HCT116 (cell line): ENCODE measurements at regions not wholly inside any gene's neighbourhood (a gene's known extent, or its start where the extent isn't known, plus 50 kb on each side); places are given as distances from the start of the nearest gene placed in this dataset.

Source experiments
- ATAC-seq: fragments of 200-7000 bp; cut with Tn5 transposase; 2 replicates; pipeline ENCODE4 v1.9.1; 2020; ENCODE audit warnings: mild to moderate bottlenecking, moderate library complexity
- BruUV-seq: library from RNA; stranded (reverse); fragments of 400-500 nt; replicated peaks from 2 replicates; lab custom pipeline; 2021; lab: Mats Ljungman, UMichigan
- CTCF ChIA-PET: fragments of 300-600 bp; sonication (Branson Sonifier 250); formaldehyde crosslinking; loops from one replicate; lab custom pipeline; 2021; ENCODE audit warnings: antibody characterized with exemption; lab: Charles Lee
- POLR2A ChIA-PET: fragments of 300-600, 350-600 bp; sonication (Branson Sonifier 250); formaldehyde crosslinking; loops from one replicate; lab custom pipeline; 2021; ENCODE audit warnings: antibody characterized with exemption; lab: Charles Lee
- RAD21 ChIA-PET, 2 experiments: fragments of 300-600 bp; sonication (Branson Sonifier 250); formaldehyde crosslinking; loops; one replicate each; lab custom pipeline; 2023; ENCODE audit warnings: low total read pairs in 2 of 2; ENCODE audit not compliant: uncharacterized antibody in 2 of 2, unreplicated experiment in 2 of 2, low non-redundant PET in 1 of 2; lab: Charles Lee
- DNase-seq: peaks from one replicate; pipeline ENCODE4 v3.0.0-alpha.2; 2010; ENCODE audit warnings: low read depth, low spot score
- H2AFZ ChIP-seq: fragments of 200-600 bp; shearing (Covaris generic), sonication (generic); 2 replicates; pipeline ENCODE4 v1.6.1; 2017; ENCODE audit warnings: low read depth, mixed run types, mixed read lengths, antibody characterized with exemption, low read length; ENCODE audit not compliant: poor library complexity, severe bottlenecking
- H3K27ac ChIP-seq: 2 replicates; pipeline ENCODE4 v1.5.1; 2012; ENCODE audit warnings: low read depth, low read length
- H3K27me3 ChIP-seq: fragments of 200-600 bp; sonication (generic); 2 replicates; pipeline ENCODE4 v1.6.1; 2016; ENCODE audit warnings: mixed run types, low read length, mixed read lengths; ENCODE audit not compliant: insufficient read depth
- H3K36me3 ChIP-seq, 2 experiments: fragments of 200-500 bp in 1 of 2; fragments of 200-600 bp in 1 of 2; sonication (Bioruptor generic) in 1 of 2; sonication (generic) in 1 of 2; 2 replicates each; pipeline versions ENCODE4 v1.5.1 to v1.6.1; 2014 to 2016; ENCODE audit warnings: low read length in 2 of 2, inconsistent platforms in 1 of 2, mixed read lengths in 1 of 2, mixed run types in 1 of 2; ENCODE audit not compliant: insufficient read depth in 2 of 2, control insufficient read depth in 1 of 2
- H3K4me1 ChIP-seq, 2 experiments: fragments of 200-600 bp in 1 of 2; sonication (generic) in 1 of 2; 2 replicates each; pipeline versions ENCODE4 v1.5.1 to v1.6.1; 2012 to 2017; ENCODE audit warnings: low read length in 2 of 2, inconsistent platforms in 1 of 2, mild to moderate bottlenecking in 1 of 2, mixed read lengths in 1 of 2, mixed run types in 1 of 2, moderate library complexity in 1 of 2; ENCODE audit not compliant: insufficient read depth in 2 of 2, control insufficient read depth in 1 of 2
- H3K4me2 ChIP-seq: fragments of 200-600 bp; sonication (generic); 2 replicates; pipeline ENCODE4 v1.6.1; 2017; ENCODE audit warnings: mixed run types, low read length, mixed read lengths
- H3K4me3 ChIP-seq, 2 experiments: fragments of 200-600 bp in 1 of 2; sonication (generic) in 1 of 2; replicated peaks in 1 of 2; 2 replicates each; pipeline ENCODE4 v1.5.1; 2011 to 2016; ENCODE audit warnings: low read length in 2 of 2, control low read depth in 1 of 2, low read depth in 1 of 2, mild to moderate bottlenecking in 1 of 2, mixed read lengths in 1 of 2, mixed run types in 1 of 2
- H3K79me2 ChIP-seq: fragments of 200-600 bp; sonication (generic); 2 replicates; pipeline ENCODE4 v1.6.1; 2017; ENCODE audit warnings: mild to moderate bottlenecking, mixed run types, low read length, moderate library complexity, mixed read lengths; ENCODE audit not compliant: insufficient read depth
- H3K9ac ChIP-seq: fragments of 200-600 bp; sonication (generic); 2 replicates; pipeline ENCODE4 v1.6.1; 2016; ENCODE audit warnings: low read length, mixed read lengths
- H3K9me2 ChIP-seq: fragments of 200-600 bp; sonication (generic), shearing (Covaris generic); 2 replicates; pipeline ENCODE4 v1.6.1; 2017; ENCODE audit warnings: mixed run types, mild to moderate bottlenecking, moderate library complexity; ENCODE audit not compliant: insufficient read depth
- H3K9me3 ChIP-seq, 2 experiments: fragments of 200-500 bp in 1 of 2; fragments of 200-600 bp in 1 of 2; sonication (Bioruptor generic) in 1 of 2; sonication (generic) in 1 of 2; 2 replicates each; pipeline ENCODE4 v1.6.1; 2014 to 2017; ENCODE audit warnings: low read length in 2 of 2, mixed read lengths in 2 of 2, inconsistent platforms in 1 of 2, low read depth in 1 of 2, mild to moderate bottlenecking in 1 of 2, mixed run types in 1 of 2, moderate library complexity in 1 of 2; ENCODE audit not compliant: control insufficient read depth in 1 of 2, insufficient read depth in 1 of 2
- H4K20me1 ChIP-seq: fragments of 200-600 bp; sonication (generic), shearing (Covaris generic); 2 replicates; pipeline ENCODE4 v1.6.1; 2017; ENCODE audit warnings: mixed run types, mild to moderate bottlenecking, moderate library complexity; ENCODE audit not compliant: insufficient read depth
- CBX3 ChIP-seq: IDR thresholded peaks from 2 replicates; pipeline ENCODE4 v1.6.1; 2012; ENCODE audit warnings: low read depth
- CEBPB ChIP-seq: IDR thresholded peaks from 2 replicates; pipeline ENCODE4 v1.6.1; 2012; ENCODE audit warnings: low read depth
- CTCF ChIP-seq, 3 experiments: fragments of 200-600 bp in 1 of 3; sonication (generic) in 1 of 3; IDR thresholded peaks in 2 of 3; conservative IDR thresholded peaks in 1 of 3; 2 replicates each; pipeline ENCODE4 v1.5.1; 2012 to 2017; ENCODE audit warnings: low read depth in 2 of 3, low read length in 2 of 3, antibody characterized with exemption in 1 of 3, borderline replicate concordance in 1 of 3, control low read depth in 1 of 3, mild to moderate bottlenecking in 1 of 3, mixed read lengths in 1 of 3, mixed run types in 1 of 3, moderate library complexity in 1 of 3; ENCODE audit not compliant: insufficient read depth in 1 of 3
- ELF1 ChIP-seq: IDR thresholded peaks from 2 replicates; pipeline ENCODE4 v1.6.1; 2012; ENCODE audit warnings: low read depth, borderline replicate concordance
- FOSL1 ChIP-seq: IDR thresholded peaks from 2 replicates; pipeline ENCODE4 v1.6.1; 2012; ENCODE audit warnings: low read depth
- MAX ChIP-seq: IDR thresholded peaks from 2 replicates; pipeline ENCODE4 v1.6.1; 2012
- POLR2A ChIP-seq: IDR thresholded peaks from 2 replicates; pipeline ENCODE4 v1.7.0; 2011; ENCODE audit warnings: borderline replicate concordance; ENCODE audit not compliant: insufficient read depth, insufficient read length; ENCODE audit errors: extremely low read depth
- POLR2AphosphoS5 ChIP-seq: IDR thresholded peaks from 2 replicates; pipeline ENCODE4 v1.6.1; 2011; ENCODE audit warnings: mild to moderate bottlenecking, low read depth, low read length, moderate library complexity
- RAD21 ChIP-seq: IDR thresholded peaks from 2 replicates; pipeline ENCODE4 v1.6.1; 2012; ENCODE audit warnings: low read depth, mild to moderate bottlenecking
- SIN3A ChIP-seq: IDR thresholded peaks from 2 replicates; pipeline ENCODE4 v1.6.1; 2012; ENCODE audit warnings: low read depth
- SP1 ChIP-seq: IDR thresholded peaks from 2 replicates; pipeline ENCODE4 v1.6.1; 2012; ENCODE audit warnings: low read depth
- YY1 ChIP-seq: IDR thresholded peaks from 2 replicates; pipeline ENCODE4 v1.6.1; 2011; ENCODE audit warnings: low read length, low read depth, moderate library complexity, mild to moderate bottlenecking; ENCODE audit not compliant: insufficient replicate concordance; ENCODE audit errors: extremely low read depth
- ZFX ChIP-seq: fragments of 450-650 bp; IDR thresholded peaks from 2 replicates; pipeline ENCODE4 v1.6.1; 2017
- intact Hi-C: fragments of 100-400 bp; cut with micrococcal nuclease; formaldehyde crosslinking; loops from 2 replicates; pipeline ENCODE4 v1.10.0; 2022

- RAD21 ChIA-PET: no interaction called here
- no peak for TF ChIP-seq MAX
- no peak for TF ChIP-seq YY1
- TF ChIP-seq SP1: no peak
- TF ChIP-seq CEBPB: no peak
- TF ChIP-seq ZFX: no peak
- peak in 2 of 3 experiments; percentile 41 to 45; a peak in 3 of 6 replicates for TF ChIP-seq CTCF (IDR thresholded peaks at IDR 0.05 in 2 of 3, conservative IDR thresholded peaks at IDR 0.05 in 1 of 3; ENCODE audit: borderline replicate concordance in 1 of 3, insufficient read depth in 1 of 3, low read depth in 2 of 3, low read length in 2 of 3)
- Histone ChIP-seq H4K20me1 (no peaks in the 10 kb centered on the region), H3K4me1 (no peaks in the 10 kb centered on the region), H3K4me3 (no peak overlapping the region), H3K9ac (no peak overlapping the region), H3K79me2 (no peaks in the 10 kb centered on the region), H3K9me2 (no peaks in the 10 kb centered on the region), H2AFZ (no peak overlapping the region), H3K4me2 (no peak overlapping the region), H3K27me3 (no peaks in the 10 kb centered on the region), H3K36me3 (no peaks in the 10 kb centered on the region), H3K27ac (no peak overlapping the region), H3K9me3 (peaks cover 0 to 9% of the 10 kb centered on the region in 2 experiments; a peak in 2 of 4 replicates)
- ATAC-seq (peak; percentile 64; the same call in 1 of the 2 replicates), DNase-seq (peak; percentile 4)
- no TSS peak for BruUV-seq
- intact Hi-C loops: no loop called here
- POLR2A ChIA-PET: no interaction called here
- CTCF ChIA-PET: no interaction called here
These were observed 600.5 kb downstream of the USP25 start for GRCh38 chr21:16330082-16330907.

DNA sequence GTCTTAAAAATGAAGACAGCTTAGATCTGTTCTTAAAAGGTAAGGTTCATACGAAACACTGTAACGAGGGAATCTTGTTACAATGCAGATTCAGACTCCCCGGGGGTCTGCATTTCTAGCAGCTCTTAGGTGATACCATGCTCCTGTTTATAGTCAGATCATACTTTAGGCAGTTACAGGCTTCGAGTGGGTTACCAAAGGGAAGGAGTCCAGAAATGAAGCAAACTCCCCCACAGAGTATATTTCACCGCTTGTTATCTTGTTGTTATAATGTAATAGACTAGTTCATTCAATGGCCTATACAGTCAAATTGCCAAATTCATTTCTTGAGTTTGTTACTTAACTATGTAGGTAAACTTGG is 601.1 kb downstream of the USP25 start:
- H3K27ac ChIP-seq: no peak overlapping the region
- TF ChIP-seq CBX3 (no peak), YY1 (no peak), RAD21 (no peak), MAX (no peak), FOSL1 (no peak), ELF1 (no peak), POLR2A (no peak), SIN3A (no peak), POLR2AphosphoS5 (no peak)
- TF ChIP-seq, all 23 proteins: peak for 0
- ChIA-PET CTCF (no interaction called here), RAD21 (no interaction called here), POLR2A (no interaction called here)
- Histone ChIP-seq H3K9me2 (no peaks in the 10 kb centered on the region), H3K4me1 (no peaks in the 10 kb centered on the region), H3K27me3 (no peaks in the 10 kb centered on the region), H2AFZ (no peak overlapping the region), H4K20me1 (no peaks in the 10 kb centered on the region), H3K4me2 (no peak overlapping the region), H3K4me3 (no peak overlapping the region), H3K79me2 (no peaks in the 10 kb centered on the region), H3K9me3 (peaks cover 0 to 14% of the 10 kb centered on the region in 2 experiments; a peak in 2 of 4 replicates), H3K9ac (no peak overlapping the region), H3K36me3 (no peaks in the 10 kb centered on the region)
- ATAC-seq (no peak), DNase-seq (no peak)
- no TSS peak for BruUV-seq
- intact Hi-C loops: no loop called here
